ENCODE measurements at regions not wholly inside any gene's neighbourhood (a gene's known extent, or its start where the extent isn't known, plus 50 kb on each side); places are given as distances from the start of the nearest gene placed in this dataset.
"Not testable (repeated sequence)": the region's sequence is repeated elsewhere in the genome, so short reads cannot be mapped to it uniquely, and the experiment has no call there.

DNA sequence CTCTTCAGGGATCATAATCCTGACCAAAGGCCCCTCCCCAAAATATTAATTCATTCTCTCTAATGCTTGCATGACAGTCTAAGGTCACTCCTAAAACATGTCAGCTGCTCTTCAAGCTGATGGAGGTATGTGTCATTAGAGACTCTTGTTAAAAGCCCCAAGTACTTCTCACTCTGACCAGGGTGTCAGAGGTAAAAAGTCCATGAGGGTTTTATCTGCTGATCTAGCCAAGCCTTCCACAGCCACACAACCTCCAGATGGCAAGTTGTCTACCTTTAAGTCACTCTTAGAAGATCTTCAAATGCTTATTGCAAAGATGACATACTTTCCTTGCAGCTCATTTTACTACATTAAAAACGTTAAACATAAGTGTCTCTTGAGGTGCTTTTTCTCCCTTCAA lies 83.6 kb upstream of the ETAA1 start:
- DNase-seq, result no peak

DNA sequence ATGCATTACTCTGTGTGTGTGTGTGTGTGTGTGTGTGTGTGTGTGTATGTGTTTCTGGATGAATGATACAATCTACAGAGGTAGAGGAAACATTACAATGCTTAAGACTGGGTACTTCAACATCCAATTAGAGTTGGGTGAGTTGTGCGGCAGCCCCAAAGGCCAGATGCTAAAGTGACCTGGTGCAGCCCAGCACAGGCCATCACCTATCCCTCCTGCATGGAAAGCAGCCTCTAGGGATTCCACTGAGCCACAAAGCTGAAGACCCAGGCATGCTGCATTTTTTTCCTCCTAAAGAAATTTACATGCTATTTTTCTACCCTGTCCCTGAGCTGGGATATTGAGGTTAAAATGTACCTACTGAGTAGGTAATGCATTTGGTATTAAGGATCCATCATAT lies 79.1 kb upstream of the ETAA1 start:
- no peak for DNase-seq

DNA sequence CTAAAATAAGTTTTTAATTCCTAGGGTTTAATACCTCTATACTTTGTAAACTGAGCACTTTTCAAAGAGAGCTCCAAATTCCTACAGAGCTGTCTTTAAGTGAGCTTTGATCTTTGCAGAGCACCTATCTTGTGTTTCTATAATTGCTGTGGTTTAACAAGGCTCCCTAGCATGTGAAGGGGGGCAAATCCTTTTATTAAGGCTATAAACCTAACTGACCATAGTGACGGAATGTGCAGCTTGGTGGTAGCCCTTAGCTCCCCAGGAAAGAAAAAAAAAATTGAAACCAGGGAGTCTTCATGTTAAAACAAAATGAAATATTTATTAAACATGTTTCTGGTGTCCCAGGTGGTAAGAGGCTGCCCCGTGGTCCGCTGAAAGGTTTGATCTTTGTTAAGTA lies 78.6 kb upstream of the ETAA1 start:
- DNase-seq, result no peak

DNA sequence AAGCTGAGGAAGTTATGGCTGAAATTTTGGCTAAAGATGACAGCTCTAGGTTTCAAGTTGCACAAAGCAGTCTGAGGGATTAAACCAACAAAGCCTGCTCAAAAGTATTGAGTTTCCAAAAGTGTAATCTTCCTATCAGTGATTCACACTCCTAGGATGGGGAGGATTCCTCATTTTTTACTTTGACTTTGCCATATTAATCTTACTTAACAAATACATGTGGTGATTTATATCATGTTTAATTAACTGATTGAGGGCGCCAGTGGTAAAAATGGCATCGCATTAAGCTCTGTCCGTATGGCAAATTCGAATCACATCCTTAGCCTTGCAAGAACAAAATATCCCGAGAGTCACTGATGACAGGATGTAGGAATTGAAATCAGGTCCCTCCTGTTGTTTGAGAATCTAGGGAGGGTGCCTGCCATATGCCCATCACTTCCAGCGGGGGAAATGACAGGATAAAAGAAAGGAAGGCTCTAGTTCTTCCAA lies 78.1 kb upstream of the ETAA1 start:
- DNase-seq, result no peak

DNA sequence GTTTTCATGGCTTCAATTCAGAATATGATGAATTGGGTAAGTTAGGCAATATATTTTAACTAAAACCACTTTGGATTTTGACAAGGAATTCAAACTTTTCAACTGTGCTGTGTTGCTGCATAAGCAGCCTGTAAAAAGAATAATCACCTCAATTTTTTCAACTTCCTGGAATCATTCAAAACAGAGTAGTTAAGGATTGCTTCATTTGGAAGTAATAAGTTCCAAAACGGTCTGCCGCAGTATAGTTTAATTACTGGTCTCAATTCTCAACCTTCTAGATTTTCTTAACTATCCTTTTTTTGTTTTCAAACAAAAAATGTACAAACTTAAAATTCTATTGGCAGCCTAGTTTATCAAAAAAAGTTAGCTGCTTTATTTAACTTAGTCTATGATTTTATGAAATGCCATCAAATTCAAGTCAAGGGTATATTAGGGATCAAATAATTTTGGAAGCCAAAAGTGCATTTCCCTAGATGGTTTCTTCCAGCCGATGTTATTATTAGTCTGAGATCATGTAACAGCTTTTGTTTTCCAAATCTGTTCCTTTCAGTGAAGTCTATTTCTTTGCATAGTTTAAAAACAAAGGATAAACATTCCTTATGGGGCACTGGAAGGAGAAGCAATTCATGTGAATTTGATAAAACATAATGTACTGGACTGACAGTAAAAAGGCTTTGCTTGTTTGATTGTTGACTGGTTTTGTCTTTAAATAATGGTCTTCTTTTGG lies 76.1 kb upstream of the ETAA1 start:
- no peak for DNase-seq

DNA sequence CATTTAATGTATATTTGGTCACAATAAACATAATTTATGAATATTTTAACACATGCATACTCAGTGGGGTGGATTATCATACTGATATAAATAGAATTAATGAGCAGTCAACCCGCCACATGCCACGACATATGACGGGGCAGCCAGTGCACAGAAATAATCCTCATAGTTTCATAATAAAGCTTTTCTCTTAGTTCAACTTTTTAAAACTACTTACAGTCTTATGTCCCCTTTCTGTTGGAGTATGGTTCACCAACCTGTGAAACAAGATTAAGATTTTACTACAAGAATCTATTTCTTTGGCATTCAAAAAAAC lies 75.6 kb upstream of the ETAA1 start:
- no peak for DNase-seq

DNA sequence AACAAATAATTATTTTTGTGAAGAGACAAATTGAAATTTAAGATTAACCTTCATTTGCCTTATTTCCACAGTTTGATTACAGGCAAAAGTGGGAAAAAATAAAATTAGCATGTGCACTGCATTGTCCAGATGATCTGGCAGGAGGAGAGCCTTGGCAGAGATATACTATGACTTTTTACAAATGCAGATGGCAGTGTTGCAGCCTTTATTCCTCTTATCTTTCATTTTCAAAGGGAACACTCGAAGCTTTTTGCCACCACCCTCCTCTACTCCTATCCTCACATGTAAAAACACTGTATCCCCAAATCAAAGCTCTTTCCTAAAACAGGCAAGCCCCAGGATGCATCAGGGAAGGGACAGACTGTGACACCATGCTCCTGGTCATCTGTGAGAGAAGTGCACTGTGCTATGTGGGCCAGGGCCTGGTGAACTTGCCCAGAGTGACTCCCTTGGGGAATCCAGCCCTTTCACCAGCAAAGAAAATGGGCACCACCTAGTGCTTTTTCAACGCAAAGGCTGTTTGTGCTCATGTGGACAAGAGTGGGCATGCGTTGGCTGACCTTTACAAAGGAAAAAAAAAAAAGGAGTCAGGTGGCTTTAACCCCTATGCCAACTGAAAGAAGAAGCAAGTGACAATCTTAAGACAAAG lies 74.7 kb upstream of the ETAA1 start:
- DNase-seq, result peak; percentile 13

DNA sequence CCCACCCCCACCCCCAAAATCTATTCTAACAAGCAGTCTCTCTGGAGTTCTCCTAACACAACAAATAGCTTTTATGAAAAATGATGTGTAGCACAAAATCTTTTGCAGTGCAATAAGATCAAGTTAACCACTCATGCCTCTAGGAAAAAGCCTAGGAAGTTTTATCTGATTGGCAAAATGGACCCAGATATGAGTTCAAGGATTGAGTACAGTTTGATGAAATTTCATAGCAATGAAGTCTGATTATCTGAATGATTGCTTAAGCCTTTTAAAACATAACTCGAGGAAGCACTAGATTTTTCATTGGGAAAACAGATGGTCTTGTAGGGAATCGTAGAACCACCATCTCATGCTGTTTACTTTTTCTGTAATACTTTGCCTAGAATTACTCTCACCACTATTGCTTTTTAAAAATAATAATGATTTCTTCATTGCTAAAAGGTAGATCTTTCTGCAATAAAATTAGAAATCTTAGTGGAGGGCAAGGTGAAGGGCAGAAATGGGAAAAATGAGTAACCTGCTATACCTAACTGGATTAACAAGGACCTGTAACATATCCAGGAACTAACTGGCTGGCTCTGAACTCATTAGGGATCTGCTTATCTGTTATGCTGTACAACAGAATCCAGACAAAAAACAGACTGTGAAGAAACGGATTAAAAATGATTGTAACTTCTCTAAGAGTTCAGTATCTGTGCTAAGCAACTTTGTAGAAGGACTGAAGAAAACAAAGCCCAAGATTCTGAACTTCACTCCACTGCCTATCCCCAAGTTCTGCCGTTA lies 73.7 kb upstream of the ETAA1 start:
- DNase-seq, result no peak

DNA sequence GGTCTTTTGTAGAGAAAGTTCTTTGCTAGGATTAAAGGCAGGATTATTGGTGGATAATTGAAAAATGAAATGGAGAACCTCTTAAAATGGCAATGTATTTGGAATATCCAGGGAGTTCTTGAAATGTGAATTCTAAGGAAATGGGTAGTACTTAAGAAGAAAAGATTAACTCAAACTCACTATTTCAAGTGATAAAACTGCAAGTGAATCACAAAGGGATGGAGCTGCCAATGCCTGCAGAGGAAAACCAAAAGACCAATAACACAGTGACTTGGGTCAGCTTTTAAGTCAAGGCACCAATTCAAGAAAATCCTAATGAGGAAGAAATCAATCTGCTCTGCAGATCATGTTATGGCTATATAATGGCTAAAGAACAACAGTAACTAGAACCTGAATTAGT lies 67.6 kb upstream of the ETAA1 start:
- no peak for DNase-seq

DNA sequence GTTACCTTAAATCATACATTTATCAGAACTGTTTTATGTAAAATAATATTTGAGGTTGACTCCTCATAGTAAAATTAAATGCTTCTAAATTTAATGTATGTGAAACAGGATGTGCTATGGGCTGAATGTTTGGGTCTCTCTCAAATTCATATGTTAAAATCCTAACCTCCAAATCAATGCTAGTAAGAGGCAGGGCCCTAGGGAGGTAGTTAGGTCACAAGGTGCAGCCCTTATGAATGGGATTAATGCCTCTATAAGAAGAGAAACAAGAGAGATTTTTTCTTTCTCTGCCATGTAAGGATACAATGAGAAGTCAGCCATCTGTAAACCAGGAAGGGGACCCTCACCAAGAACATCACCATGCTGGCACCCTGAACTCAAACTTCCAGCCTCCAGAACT lies 67.2 kb upstream of the ETAA1 start:
- DNase-seq, result no peak

DNA sequence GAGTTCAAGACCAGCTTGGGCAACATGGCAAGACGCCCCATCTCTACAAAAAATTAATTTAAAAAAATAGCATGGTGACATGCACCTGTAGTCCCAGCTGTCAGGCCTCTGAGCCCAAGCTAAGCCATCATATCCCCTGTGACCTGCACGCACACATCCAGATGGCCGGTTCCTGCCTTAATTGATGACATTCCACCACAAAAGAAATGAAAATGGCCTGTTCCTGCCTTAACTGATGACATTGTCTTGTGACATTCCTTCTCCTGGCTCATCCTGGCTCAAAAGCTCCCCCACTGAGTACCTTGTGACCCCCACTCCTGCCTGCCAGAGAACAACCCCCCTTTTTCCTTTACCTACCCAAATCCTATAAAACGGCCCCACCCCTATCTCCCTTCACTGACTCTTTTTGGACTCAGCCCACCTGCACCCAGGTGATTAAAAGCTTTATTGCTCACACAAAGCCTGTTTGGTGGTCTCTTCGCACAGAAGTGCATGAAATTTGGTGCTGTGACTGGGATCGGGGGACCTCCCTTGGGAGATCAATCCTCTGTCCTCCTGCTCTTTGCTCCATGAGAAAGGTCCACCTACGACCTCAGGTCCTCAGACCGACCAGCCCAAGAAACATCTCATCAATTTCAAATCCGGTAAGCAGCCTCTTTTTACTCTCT lies 65.6 kb upstream of the ETAA1 start:
- DNase-seq, result not testable (repeated sequence)

DNA sequence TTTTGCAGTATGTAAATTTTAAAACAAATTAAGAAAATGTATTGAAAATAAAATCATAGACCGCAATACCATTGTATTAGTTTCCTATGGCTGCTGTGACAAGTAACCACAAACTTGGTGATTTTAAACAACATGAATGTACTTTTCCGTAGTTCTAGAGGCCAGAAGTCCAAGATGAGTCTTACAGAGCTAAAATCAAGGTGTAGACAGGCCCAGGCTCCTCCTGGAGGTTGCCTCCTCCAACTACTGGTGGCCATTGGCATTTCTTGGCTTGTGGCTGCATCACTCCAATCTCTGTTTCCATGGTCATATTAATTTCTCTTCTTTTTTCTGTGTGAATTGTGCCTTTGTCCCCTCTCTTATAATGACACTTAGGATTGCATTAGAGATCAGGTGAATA lies 59.2 kb upstream of the ETAA1 start:
- no peak for DNase-seq

DNA sequence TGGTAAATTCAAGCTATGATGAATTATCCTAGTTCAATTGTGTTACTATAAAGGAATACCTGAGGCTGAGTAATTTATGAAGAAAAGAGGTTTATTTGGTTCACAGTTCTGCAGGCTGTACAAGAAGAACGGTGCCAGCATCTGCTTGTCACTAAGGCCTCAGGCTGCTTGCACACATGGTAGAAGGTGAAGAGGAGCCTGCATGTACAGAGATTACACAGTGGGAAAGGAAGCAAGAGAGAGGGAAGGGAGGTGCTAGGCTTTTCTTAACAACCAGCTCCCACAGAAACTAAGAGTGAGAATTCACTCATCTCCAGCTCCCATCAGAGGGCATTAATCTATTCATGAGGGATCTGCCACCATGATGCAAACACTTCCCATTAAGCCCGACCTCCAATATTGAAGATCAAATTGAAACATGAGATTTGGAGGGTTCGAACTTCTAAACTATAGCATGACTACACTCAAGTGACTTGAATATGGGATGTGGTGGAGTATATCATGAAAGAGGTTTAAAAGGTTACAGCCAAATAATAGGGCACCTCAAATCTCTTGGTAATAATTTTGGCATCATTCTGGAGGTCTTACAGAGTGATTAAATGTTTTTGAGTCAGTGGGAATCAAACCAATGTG lies 58.4 kb upstream of the ETAA1 start:
- no peak for DNase-seq

DNA sequence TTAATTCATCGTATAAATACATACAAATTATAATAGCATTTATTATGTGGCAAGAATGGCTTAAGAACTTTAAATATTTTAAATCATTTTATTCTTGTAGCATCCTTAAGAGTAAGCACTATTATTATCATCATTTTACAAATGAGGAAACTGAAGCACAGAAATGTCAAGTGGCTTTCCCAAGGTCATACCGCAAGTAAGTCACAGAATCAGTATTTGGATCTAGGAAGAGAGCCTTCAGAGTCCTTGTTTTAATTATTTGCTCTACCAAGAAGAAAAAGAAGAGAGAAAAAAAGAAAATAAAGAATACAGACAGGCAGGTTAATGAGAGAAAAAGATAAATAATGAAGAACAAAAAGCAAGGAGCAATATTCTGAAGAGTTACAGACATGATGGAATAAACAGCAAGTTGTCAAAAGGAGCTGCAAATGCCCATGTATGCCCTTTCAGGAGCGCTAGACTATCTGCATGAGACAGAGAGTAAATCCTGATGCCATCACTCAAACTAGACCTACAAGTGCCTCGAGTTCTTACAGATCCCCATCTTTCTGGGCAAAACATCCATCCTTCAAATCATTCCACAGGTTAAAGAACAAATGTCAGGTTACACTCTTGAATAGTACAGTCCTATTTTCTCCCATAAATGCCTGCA lies 57.8 kb upstream of the ETAA1 start:
- DNase-seq, result no peak

DNA sequence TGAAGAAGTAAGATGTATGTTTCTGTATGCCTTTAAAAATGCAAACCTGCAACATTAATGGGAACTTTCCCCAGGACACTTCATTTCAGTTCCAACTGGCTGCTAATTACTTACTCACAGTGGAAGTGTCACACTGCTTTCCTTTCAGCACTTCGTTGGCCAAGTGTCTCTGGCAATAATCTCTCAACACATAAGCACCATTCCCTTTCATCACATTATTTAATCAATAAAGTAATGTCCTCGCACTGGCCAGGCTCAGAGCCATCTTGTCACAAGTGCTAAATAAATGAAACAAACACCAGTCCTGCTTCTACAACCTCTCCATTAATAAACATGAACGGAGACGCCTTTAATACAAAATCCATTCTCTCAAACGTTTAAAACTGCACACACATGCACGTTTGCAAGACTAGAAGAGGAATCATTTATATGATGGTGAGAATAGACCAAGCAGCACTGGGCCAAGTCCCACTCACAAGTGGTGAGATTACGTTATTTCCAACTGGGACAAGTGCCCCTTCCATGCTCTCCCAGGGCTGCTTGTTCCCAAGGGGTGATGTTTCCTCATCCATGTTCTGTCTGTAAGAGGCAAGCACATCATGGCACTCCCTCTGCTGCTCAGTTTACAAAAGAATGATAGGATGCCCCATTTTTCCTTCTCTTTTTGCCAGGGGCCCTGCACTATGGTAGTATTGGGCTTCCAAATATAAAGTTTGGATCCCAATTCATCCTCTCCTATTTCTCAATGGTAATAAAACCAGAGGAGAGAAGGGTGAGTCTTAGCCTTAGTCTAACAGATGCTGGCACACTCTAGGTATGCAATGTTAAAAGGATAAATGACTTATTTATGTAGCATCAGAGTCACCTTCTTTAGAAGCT lies 56.8 kb upstream of the ETAA1 start:
- no peak for DNase-seq

DNA sequence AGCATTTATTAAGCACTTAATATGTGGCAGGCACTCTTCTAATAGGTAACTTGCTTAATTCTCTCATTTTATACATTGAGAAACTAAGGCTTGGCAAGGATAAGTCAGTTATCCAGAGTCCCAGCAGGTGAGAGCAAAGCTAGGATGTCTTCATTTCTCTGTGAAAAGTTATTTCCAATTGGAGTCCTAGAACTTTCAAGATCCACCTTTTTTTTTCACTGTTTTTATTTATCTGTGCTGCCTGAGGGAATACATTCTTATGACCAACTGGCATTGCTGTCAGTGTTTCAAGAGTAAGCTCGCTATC lies 56.2 kb upstream of the ETAA1 start:
- DNase-seq, result no peak

DNA sequence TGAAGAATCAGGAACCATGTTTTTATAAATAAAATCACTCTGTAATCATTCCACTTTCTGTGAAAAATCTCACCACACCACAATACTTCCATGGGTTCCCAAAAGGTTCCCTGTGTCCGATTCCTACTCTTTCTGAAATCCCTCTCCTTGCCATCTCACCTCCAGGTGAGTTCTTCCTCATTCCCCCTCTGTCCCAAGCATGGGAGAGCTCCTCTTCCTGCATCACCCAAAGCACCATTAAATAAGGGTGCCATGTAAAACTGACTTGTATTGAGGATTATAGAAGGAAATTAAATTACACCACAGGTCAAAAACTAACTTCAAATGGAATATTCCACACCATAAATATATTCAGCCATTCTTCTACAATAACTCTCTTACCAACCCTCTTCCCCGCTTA lies 55.8 kb upstream of the ETAA1 start:
- DNase-seq, result no peak

DNA sequence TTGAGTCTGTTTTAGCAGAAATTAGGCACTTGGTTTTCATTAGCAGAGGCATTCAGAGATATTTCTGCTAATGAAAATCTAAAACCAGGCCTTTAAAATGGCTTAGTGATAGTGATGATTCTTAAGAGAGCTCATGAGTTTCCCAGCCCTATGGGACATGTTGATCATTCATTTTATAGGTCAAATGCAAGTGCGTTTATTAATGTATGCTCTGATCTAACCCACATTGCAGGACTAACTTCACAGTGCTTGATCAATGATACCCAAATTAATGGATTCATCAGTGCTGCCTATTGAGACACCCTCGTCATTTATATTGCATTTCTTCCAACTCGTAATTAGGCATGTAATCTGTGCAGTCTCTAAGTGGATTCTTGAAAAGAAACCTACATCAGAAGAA lies 54.7 kb upstream of the ETAA1 start:
- DNase-seq, result no peak

DNA sequence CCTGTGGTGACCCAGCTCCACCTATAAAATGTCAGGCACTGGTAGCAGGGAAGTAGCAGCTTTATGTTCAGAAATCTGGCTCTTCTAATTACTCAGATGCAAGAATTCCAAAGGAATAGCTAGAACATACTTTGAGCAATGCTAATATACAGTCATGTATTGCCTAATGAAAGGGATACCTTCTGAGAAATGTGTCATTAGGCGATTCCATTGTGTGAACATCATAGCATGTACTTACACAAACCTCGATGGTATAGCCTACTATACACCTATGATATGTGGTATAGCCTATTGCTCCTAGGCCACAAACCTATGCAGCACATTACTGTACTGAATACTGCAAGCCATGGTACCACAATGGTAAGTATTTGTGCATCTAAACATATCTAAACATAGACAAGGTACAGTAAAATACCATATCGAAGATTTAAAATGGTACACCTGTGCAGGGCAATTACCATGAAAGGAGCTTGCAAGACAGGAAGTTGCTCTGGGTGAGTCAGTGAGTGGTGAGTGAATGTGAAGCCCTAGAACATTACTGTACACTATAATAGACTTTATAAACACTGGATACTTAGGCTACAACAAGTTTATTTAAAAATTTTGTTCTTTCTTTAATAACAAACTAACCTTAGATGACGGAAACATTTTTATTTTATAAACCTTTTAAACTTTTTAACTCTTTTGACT lies 50.3 kb upstream of the ETAA1 start:
- no peak for DNase-seq
